Activated CD4-positive, CD25-positive, alpha-beta regulatory T cell treated with anti-CD3 and anti-CD28 coated beads, Interleukin-2, amount 50 U/mL, for 24 hours (primary cell): ENCODE measurements at regions not wholly inside any gene's neighbourhood (a gene's known extent, or its start where the extent isn't known, plus 50 kb on each side); places are given as distances from the start of the nearest gene placed in this dataset.

Experiments used
- ATAC-seq, 2 donors: fragments of 150-1000 bp; cut with Tn5 transposase; one replicate each; pipeline ENCODE4 v1.10.0; 2021; ENCODE audit warnings: mild to moderate bottlenecking in 1 of 2, moderate library complexity in 1 of 2

GRCh38 chr2:195037045-195037444, 620.0 kb upstream of the SLC39A10 start:
- ATAC-seq = no peak

DNA sequence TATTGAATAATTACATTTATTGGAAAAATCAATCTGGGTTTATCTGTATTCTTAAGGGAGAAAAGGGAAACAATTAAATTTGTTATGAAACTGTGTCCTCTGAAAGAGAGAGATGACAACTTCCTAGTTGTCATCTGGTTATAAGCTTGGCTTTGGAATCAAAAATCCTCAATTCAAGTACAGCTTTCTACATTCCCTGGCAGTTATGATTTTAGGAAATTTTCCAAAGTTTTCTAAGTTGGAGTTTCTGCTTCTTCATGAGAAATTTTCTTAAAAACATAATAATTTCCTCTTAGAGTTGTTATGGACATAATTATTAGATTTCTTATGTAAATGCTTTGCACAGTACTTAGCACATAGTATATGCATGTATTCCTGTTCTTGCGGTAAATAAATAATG, 625.6 kb upstream of the SLC39A10 start:
- no peak for ATAC-seq

DNA sequence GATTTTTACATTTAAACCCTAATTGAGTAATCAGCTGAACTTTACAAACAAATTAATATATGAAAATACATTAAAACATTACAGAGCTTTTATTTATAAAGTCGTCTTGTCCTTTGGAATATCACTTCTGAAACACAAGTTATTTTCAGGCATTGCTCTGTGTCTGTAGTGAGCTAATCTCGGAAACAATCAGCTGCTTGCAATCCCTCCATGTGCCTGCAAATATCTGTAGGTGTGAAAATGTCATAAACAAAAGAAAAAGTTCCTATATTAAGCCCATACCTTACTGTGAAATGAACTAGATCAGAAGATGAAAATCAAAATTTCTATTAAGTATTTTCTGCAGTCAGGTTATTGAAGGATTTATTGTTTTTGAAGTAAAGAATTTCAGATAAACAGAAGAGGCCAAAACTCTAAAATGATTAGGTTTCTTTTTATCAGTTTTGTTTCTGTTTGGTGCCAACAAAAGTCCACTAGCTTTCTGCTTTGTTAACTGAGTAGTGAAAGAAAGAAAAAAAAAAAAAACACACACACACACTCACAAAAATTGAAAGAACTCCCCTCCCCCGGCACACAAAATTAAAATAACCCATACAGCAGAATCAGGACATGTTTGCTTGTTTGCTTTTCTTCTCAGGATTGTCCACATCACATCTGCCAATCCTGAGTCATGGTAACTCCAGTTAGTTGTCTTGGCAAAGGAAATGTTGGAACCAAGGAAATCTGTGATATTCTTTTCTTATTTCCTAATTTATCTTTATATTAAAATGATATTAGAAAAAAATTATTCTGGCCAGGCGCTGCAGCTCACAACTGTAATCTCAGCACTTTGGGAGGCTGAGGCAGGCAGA, 627.0 kb upstream of the SLC39A10 start:
- no peak for ATAC-seq

DNA sequence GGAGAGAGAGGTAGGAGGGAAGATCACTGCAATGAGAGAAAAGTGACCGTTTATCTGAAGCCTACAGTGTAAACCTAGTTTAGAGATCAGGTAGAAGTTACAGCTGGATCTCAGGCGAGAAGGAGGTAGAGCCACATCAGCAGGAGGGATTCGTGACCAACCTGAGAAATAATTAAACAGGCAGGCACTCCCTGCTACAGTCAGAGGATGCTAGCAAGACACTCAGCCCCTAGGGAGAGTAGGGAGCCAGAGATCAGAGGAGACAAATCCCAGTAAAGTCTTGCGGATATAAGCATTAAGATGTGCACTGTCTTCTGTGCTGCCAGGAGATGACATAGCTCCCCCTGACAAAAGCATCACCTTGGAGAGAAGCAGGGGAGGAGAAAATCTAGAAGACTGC, 629.1 kb upstream of the SLC39A10 start:
- no peak for ATAC-seq

DNA sequence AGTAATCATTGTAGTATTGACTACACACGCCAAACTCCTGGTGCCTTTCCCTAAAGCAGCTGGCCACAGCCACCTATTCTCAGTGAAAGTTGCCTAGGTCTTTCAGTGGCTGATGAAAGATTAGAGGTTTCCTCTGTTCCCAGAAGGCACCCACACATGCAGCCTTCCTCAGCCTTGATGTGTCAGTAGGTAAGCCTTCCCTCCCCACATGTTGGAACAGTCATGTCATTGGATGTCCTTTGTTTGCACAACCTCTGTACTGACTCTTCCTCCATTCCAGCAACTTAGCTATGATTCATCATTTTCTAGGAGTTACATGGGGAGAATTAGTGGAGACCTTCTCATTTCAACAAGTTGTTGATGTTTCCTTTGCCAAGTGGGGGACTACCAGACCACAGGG, 630.8 kb upstream of the SLC39A10 start:
- no peak for ATAC-seq

DNA sequence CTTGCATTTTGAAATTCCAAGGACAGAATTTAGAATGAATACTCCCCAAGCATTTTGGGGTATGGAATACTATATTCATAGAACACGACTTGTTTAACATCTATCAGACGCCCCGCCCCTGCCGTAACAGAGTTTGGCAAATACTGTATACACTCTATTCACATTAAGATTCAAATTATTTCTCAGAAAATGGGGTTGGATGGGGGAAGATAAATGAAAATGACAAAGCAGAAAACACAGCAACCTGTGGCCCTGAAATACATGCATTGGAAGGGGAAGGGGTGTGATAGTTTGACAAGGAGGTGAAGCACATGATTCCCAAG, 634.6 kb upstream of the SLC39A10 start:
- no peak for ATAC-seq

- peak; percentile 39 to 56 for ATAC-seq
These were observed 635.1 kb upstream of the SLC39A10 start for GRCh38 chr2:195021711-195022507.

- ATAC-seq = no peak
These were observed 638.6 kb upstream of the SLC39A10 start for GRCh38 chr2:195018462-195018861.

DNA sequence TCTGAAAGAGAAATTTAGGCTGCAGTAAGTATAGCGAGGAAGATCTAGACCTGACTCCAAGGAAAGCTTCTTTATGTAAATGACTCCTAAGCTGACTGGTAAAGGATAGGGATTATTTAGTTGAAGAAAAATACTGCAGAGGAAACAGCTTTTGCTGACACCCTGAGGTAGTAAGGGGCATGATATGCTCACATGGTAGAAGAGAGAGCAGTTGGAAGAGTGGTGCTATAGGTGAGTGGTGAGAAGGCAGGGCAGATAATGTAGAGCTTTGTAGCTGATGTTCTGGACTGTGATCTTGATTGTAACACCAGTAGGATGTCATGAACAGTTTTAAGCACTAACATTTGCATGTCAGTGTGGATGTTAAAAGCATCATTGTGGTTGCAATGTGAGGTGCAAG, 639.1 kb upstream of the SLC39A10 start:
- ATAC-seq = no peak

DNA sequence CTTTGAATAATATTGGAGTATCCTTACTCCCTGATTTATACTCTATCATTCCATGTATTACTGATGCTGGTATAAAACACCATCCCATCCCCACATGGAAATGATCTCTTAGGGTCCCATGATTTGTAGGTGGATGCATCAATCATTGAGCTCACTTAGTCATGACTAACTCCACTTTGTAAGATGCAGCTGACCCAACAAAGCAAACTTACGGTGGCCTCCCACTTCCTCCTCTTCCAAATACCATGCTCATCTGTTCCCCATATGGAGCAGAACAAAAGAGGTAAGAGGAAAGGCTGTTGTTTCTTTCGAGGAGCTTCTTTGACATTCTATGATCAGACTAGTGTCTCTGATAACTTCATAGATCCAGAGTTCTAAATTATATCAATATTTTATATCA, 640.2 kb upstream of the SLC39A10 start:
- ATAC-seq = no peak

- ATAC-seq = no peak
These were observed 647.8 kb upstream of the SLC39A10 start for GRCh38 chr2:195009202-195009601.

- ATAC-seq = no peak
These were observed 650.2 kb upstream of the SLC39A10 start for GRCh38 chr2:195006856-195007255.

DNA sequence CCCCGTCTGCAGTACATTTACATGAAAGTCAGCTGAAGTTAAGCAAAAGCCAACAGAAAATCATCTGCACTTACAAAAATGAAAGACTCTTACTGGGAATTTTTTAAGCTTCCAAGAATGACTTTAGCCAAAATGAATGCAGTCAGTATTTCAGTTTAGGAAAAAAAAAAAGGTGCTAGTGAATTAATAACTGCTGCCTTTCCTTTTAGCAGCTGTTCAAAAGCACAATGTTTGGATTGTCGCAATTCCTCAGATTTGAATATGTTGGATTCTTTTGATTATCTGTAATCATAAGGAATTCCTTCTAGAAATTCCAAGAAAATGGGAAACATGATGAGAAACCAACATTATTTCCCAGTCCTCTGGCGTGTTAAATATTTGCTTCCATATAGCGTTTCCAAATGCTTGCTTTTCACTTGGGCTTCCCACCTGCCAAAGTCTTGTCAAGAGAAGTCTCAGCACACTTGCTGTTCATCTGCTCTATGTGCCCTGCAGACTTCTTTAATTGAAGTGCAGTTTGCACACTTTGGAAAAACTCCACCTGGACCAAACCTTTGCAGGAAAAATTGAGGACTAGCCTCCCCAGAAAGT, 653.0 kb upstream of the SLC39A10 start:
- ATAC-seq = no peak

DNA sequence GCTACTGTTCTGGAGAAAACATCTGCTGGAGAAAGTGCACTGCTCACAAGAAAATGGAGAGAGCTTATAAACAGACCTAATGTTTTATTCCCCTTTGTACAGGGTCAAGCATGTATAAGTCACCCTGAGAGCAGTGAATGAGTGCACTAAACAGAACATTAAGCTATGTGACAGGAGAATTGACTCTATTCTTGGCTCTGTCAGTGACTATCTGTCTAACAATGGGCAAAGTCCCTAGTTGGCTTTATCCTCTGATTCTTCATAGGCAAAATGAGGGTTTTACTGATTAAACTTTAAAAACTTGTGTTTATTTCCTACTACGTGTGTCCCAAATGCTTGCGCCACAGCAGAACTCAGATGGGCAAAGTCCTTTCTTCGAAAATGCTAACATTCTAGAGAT, 655.1 kb upstream of the SLC39A10 start:
- ATAC-seq = no peak

GRCh38 chr2:194999771-195000170, 657.3 kb upstream of the SLC39A10 start:
- ATAC-seq = no peak

- ATAC-seq = no peak
These were observed 664.4 kb upstream of the SLC39A10 start for GRCh38 chr2:194992648-194993047.

GRCh38 chr2:194985258-194985657, 671.8 kb upstream of the SLC39A10 start:
- no peak for ATAC-seq

DNA sequence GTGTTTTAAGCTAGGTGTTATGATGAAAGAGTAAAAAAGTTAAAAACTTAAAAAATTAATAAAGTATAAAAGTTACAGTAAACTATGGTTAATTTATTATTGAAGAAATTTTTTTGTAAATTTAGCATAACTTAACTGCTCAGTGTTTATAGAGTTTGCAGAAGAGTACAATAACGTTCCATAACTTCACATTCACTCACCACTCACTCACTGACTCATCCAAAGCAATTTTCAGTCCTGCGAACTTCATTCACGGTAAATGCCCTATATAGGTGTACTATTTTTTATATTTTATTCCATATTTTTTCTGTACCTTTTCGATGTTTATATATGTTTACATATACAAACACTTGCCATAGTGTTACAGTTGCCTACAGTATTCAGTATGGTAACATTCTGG, 694.8 kb upstream of the SLC39A10 start:
- no peak for ATAC-seq

GRCh38 chr2:194954218-194954617, 702.8 kb upstream of the SLC39A10 start:
- ATAC-seq = no peak

GRCh38 chr2:194946826-194947225, 710.2 kb upstream of the SLC39A10 start:
- no peak for ATAC-seq

- no peak for ATAC-seq
These were observed 719.0 kb upstream of the SLC39A10 start for GRCh38 chr2:194938066-194938465.

DNA sequence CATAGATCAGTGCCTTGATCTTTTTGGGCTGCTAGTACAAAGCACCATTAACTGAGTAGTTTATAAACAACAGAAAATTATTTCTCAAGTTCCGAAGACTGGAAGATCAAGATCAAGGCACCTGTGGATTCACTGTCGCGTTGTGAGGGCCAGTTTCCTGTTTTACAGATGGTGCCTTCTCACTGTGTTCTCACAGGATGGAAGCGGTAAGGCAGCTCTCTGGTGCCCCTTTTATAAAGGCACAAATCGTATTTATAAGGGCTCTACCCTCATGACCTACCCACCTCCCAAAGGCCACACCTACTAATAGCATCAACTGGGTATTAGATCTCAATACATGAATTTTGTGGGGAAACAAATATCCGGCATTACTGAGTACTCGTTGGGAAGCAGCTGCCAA, 729.5 kb upstream of the SLC39A10 start:
- ATAC-seq = no peak

GRCh38 chr2:194926873-194927272, 730.2 kb upstream of the SLC39A10 start:
- no peak for ATAC-seq

- no peak for ATAC-seq
These were observed 731.3 kb upstream of the SLC39A10 start for GRCh38 chr2:194925742-194926141.
